NOMO-1 treated with dmso at 0.1 percent for 144 hours (cell line): ENCODE measurements at regions not wholly inside any gene's neighbourhood (a gene's known extent, or its start where the extent isn't known, plus 50 kb on each side); places are given as distances from the start of the nearest gene placed in this dataset.

Source experiments
- DNase-seq: peaks from one replicate; lab custom pipeline; 2025; ENCODE audit not compliant: unreplicated experiment; lab: John Stamatoyannopoulos, UW

- no peak for DNase-seq
These were observed 138.3 kb upstream of the SMIM23 start for GRCh38 chr5:171647043-171647903.

GRCh38 chr5:171647904-171648260, 137.7 kb upstream of the SMIM23 start:
- no peak for DNase-seq

DNA sequence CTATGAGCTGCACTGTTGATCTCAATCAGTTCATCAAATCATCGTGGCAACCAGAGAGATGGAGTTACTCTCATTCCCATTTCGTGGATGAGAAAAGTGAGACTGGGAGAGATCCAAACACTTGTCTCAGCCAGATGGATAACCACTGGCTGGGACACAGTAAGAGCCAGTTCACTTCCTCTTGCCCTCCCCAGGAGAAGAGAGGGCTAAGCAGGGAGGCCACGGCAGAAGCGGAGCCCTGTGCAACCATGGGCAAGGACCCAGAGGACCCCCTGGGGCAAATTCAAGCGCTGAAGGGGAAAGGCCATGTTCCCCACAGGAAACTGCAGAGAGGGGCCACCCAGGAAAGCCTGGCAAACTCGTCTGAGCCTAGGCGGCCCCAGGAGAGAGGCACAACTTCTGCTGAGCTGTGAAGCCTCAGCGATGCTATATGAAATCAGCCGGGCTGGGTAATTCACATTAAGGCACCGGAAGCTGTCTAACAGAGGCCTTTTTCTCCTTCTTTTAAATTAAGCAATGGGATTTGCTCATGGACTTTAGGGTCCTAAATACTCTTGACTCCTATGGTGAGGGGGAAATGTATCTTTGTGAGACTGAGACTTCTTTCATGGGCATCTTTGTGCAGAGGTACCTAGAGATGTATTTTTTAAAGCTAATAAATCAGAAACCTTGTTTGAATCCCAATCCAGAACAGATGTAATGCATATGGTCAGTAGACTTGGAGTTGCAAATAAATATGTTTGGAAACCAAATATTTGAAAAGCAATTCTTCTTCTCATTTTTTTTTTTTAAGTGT, 137.1 kb upstream of the SMIM23 start:
- DNase-seq: no peak

GRCh38 chr5:171649075-171649401, 136.6 kb upstream of the SMIM23 start:
- no peak for DNase-seq

DNA sequence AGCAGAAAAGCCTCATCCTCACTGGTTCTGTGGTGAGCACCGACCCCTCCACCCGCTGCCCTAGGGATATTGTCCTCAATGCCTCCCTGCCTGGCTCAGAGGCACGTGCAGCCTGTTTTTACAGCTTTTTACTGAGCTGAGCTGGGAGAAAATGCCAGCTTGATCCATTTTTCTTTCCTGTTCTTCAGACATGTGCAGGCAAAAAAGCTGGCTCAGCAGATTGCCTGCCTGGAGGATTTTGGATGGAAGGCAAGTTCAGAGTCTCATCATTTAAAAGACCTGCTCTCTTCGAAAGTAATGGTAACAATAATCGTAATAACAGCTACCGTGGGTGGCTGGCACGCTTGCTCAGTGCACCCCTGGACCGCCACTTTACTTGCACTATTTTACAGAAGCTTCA, 135.0 kb upstream of the SMIM23 start:
- DNase-seq: no peak

- no peak for DNase-seq
These were observed 134.5 kb upstream of the SMIM23 start for GRCh38 chr5:171651102-171651501.

DNA sequence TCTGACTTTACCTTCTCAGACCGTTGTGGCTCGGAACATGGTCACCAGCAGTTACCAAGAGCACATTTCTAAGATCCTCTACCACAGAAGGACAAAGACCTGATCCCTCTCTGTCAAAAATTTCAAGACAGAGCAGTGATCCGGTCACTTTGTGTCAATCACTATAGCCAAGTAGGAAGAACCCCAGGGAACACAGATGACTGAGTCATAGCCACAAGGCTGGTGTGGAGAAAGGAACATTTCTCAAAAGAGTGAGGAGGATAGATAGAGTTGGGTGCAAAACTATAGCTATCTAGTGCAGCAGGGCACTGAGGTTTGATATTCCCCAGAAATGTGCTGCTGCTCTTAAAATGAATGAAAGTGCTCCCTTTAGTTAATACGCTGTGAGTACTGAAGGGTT, 130.7 kb upstream of the SMIM23 start:
- DNase-seq: no peak

DNA sequence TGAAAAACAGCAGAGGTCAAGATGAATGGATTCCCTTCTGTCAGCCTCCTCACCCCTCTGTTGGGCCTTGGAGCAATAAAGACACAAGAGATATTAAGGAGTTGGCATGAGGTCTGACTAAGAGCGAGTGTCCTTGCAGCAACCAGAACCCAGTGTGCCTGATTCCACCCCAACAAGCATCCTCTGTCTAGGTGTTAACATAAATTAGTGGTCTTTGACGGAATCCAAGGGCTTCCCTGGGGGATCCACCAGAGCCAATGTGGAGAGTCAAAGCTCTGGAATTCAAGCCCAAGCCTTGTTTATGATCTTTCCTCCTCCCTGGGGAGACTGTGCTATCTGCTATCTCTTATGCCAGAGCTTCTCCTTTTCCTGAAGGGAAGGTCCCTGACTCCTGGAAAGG, 128.1 kb upstream of the SMIM23 start:
- no peak for DNase-seq

DNA sequence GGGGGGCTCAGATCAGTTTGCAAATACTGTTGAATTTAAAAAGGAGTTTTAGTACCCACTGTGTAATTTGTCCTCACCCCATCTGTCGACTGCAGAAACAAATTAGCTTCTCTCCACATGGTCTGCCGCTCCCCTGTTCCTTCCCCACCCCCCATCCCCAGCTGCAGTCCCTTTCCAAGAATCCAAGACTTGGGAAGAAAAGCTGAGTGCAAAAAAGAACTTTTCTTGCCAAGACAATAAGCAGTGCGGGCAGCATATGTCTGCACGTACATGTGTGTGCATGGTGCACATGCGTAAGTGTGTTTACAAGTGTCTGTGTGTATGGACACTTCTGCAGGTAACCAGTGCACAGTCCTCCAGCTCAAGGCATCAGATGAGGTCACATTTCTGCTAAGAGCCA, 125.7 kb upstream of the SMIM23 start:
- no peak for DNase-seq

GRCh38 chr5:171660434-171660833, 125.2 kb upstream of the SMIM23 start:
- DNase-seq: no peak

GRCh38 chr5:171661143-171661542, 124.5 kb upstream of the SMIM23 start:
- no peak for DNase-seq

DNA sequence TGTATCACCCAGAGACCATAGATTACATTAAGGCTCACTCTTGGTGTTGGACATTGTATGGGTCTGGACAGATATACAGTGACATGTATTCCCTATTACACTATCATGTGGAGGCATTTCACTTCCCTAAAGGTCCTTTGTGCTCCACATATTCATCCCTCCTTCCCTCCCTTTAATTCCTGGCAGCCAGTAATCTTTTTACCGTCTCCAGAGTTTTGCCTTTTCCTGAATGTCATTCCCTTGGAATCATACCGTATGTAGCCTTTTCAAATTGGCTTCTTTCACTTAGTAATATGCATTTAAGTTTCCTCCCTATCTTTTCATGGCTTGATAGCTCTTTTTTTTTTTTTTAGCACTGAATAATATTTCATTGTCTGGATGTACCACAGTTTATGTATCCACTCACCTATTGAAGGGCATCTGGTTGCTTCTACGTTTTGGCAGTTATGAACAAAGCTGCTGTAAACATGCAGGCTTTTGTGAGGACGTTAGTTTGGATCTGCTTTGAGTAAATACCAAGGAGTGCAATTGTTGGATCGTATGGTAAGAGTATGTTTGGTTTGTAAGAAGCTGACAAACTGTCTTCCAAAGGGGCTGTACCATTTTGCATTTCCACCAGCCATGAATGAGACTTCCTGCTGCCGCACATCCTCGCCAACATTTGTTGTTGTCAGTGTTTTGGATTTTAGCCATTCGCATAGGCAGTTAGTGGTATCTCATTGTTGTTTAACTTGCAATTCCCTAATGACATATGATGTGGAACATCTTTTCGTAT, 122.1 kb upstream of the SMIM23 start:
- no peak for DNase-seq

DNA sequence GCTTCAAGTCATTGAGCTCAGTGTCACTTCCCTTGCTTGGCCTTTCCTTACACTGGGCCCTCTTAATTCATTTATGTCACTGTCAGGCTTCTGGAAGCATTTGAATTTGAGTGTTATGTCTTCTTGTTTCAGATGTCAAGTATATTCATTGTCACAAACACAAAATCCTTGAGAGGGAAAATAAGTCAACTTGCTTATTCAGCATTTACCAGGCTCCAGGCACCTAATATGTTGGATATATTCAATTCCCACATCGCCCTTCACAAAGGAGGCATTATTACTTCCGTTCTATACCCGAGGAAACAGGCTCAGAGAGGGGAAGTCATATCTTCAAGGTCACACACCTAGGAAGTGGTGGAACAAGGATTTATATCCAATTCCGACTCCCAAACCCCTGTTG, 121.1 kb upstream of the SMIM23 start:
- no peak for DNase-seq

DNA sequence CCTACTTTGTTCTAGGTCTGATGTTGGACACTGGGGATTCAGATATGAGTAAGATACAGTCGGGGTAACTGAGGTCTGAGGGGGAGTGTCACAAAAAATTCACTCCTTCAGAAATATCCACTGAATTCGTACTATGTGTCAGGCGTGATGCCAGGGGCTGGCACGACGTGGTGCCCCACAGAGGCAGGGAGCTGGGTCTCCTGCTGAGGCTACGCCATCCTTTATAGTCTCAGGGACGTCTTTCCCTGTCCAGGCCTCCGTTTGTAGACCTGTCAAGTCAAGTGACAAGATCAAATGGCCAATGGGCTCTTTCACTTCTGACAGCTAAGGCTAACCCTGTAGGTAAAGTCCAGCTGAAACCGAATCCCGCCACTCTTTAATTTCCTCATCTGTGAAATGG, 118.8 kb upstream of the SMIM23 start:
- no peak for DNase-seq

DNA sequence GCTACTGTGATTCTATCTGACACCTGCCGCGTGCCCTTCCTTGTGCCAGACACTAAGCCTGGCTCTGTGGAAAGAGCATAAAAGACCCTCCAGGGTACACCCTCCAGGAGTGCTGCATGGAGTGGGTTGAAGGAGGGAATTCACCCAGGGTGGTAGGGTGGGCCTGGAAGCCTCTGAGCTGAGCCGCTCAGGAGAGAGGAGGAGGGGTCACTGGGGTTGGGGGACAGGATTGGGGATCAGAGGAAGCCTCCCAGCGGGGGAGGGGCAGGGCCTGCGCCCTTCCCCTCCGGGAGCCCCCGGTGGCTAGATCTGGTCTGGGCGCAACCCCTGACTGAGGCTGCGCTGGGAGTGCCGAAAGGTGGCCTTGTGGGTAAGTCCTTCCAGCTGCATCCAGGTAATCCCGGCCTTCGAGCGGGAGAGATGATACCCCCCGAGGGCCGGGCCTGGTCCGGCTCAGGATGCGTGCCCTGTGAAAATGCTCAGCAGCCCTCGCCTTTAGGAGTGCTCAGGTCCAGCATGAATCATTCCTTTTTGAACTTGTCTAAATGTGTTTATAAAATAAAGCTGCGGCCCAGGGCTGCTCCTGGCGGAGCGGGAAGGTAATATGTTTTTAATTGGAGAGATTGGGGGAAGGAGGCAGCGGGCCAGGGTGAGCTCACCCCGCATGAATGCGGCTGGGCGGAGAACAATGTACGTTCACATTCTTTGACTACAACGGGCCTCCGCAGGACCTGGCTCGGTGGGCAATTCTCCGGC, 118.1 kb upstream of the SMIM23 start:
- DNase-seq: no peak

DNA sequence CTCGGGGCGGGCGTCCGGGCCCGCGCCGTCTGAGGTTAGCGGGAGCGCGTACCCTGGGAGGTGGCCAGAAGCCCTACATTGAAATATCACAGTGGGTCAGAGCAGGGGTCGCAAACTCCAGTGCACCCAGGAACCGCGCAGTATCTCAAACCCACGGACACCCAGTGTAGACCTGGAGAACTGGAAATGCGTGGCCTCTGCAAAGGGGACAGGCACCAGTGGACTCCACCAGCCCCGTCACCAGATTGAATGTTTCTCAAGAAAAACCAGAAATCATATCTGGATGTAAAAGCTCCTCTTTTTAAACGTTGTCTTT, 117.6 kb upstream of the SMIM23 start:
- no peak for DNase-seq

DNA sequence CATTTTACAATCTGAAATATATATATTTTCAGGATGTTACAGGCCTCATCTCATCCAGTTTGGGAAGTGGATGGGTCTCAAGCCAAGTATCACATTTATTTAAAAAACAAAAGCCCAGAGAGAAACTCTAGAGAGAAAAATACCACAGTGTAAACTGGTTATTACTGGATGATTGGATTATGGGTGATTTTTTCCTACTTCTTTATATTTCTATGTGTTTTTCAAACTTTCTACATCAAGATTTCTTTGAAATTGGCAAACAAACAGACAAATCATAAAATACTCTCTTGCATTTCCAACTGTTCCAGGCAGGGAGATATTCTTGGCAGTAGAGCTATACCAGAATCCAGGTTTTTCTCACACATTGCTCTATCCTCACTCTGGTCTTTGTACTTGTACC, 116.0 kb upstream of the SMIM23 start:
- DNase-seq: no peak

- no peak for DNase-seq
These were observed 113.1 kb upstream of the SMIM23 start for GRCh38 chr5:171672556-171672955.

- DNase-seq: no peak
These were observed 112.3 kb upstream of the SMIM23 start for GRCh38 chr5:171673328-171673727.

GRCh38 chr5:171673840-171674239, 111.8 kb upstream of the SMIM23 start:
- no peak for DNase-seq

GRCh38 chr5:171675511-171675910, 110.1 kb upstream of the SMIM23 start:
- no peak for DNase-seq
